Activated T-cell treated with anti-CD3 and anti-CD28 coated beads, Interleukin-2, amount 50 U/mL, for 24 hours (primary cell): ENCODE measurements at regions not wholly inside any gene's neighbourhood (a gene's known extent, or its start where the extent isn't known, plus 50 kb on each side); places are given as distances from the start of the nearest gene placed in this dataset.

ENCODE experiments used
- DNase-seq: peaks from one replicate; pipeline ENCODE4 v3.0.0-alpha.2; 2020
- H3K27ac Mint-ChIP-seq: 2 replicates; pipeline ENCODE4 v1.8.0; 2020; ENCODE audit warnings: mild to moderate bottlenecking, mixed read lengths
- H3K27me3 Mint-ChIP-seq: 2 replicates; pipeline ENCODE4 v1.8.0; 2020; ENCODE audit warnings: mixed read lengths
- H3K36me3 Mint-ChIP-seq: 2 replicates; pipeline ENCODE4 v1.8.0; 2020; ENCODE audit warnings: low read depth, mixed read lengths
- H3K4me1 Mint-ChIP-seq: 2 replicates; pipeline ENCODE4 v1.8.0; 2020; ENCODE audit warnings: low read depth, mixed read lengths
- H3K4me3 Mint-ChIP-seq: 2 replicates; pipeline ENCODE4 v1.8.0; 2020; ENCODE audit warnings: mild to moderate bottlenecking, moderate library complexity, mixed read lengths
- H3K9me3 Mint-ChIP-seq: 2 replicates; pipeline ENCODE4 v1.8.0; 2020; ENCODE audit warnings: mixed read lengths

GRCh38 chr6:14499841-14500240, 382.3 kb downstream of the CD83 start:
- DNase-seq, result no peak
- Mint-ChIP-seq H3K9me3 (peaks cover 2% of the 10 kb centered on the region), H3K36me3 (no peaks in the 10 kb centered on the region), H3K4me1 (peaks cover 5% of the 10 kb centered on the region), H3K4me3 (no peak overlapping the region), H3K27me3 (peaks cover 3% of the 10 kb centered on the region), H3K27ac (no peak overlapping the region)

- Mint-ChIP-seq H3K4me1 (peaks cover 5% of the 10 kb centered on the region), H3K27me3 (peaks cover 3% of the 10 kb centered on the region), H3K9me3 (peaks cover 2% of the 10 kb centered on the region), H3K27ac (no peak overlapping the region), H3K4me3 (no peak overlapping the region), H3K36me3 (no peaks in the 10 kb centered on the region)
- no peak for DNase-seq
Observed at GRCh38 chr6:14500809-14501208, 383.2 kb downstream of the CD83 start.

- Mint-ChIP-seq H3K27ac (no peak overlapping the region), H3K4me1 (peaks cover 7% of the 10 kb centered on the region), H3K36me3 (no peaks in the 10 kb centered on the region), H3K4me3 (no peak overlapping the region), H3K9me3 (no peaks in the 10 kb centered on the region), H3K27me3 (peaks cover 3% of the 10 kb centered on the region)
- DNase-seq, result no peak
Observed at GRCh38 chr6:14501240-14501639, 383.7 kb downstream of the CD83 start.

GRCh38 chr6:14501914-14502313, 384.3 kb downstream of the CD83 start:
- no peaks in the 10 kb centered on the region for H3K36me3 Mint-ChIP-seq
- no peak overlapping the region for H3K4me3 Mint-ChIP-seq
- no peak for DNase-seq
- peaks cover 3% of the 10 kb centered on the region for H3K27me3 Mint-ChIP-seq
- H3K4me1 Mint-ChIP-seq, result peaks cover 12% of the 10 kb centered on the region
- no peaks in the 10 kb centered on the region for H3K9me3 Mint-ChIP-seq
- H3K27ac Mint-ChIP-seq, result no peak overlapping the region

GRCh38 chr6:14502551-14502950, 385.0 kb downstream of the CD83 start:
- peaks cover 3% of the 10 kb centered on the region for H3K27me3 Mint-ChIP-seq

GRCh38 chr6:14505401-14505800, 387.8 kb downstream of the CD83 start:
- Mint-ChIP-seq H3K36me3 (no peaks in the 10 kb centered on the region), H3K4me1 (peaks cover 21% of the 10 kb centered on the region), H3K27ac (no peak overlapping the region), H3K4me3 (no peak overlapping the region), H3K27me3 (peaks cover 2% of the 10 kb centered on the region), H3K9me3 (no peaks in the 10 kb centered on the region)
- no peak for DNase-seq

More at GRCh38 chr6:14502551-14502950, 385.0 kb downstream of the CD83 start:
- Mint-ChIP-seq H3K4me3 (no peak overlapping the region), H3K27ac (no peak overlapping the region), H3K36me3 (no peaks in the 10 kb centered on the region), H3K9me3 (no peaks in the 10 kb centered on the region), H3K4me1 (peaks cover 17% of the 10 kb centered on the region)
- DNase-seq, result no peak

GRCh38 chr6:14506656-14507246, 389.2 kb downstream of the CD83 start:
- no peak overlapping the region for H3K4me3 Mint-ChIP-seq
- no peak overlapping the region for H3K27ac Mint-ChIP-seq
- H3K9me3 Mint-ChIP-seq, result no peaks in the 10 kb centered on the region

GRCh38 chr6:14509120-14509519, 391.5 kb downstream of the CD83 start:
- H3K9me3 Mint-ChIP-seq, result no peaks in the 10 kb centered on the region
- no peak overlapping the region for H3K4me3 Mint-ChIP-seq
- H3K36me3 Mint-ChIP-seq, result no peaks in the 10 kb centered on the region
- H3K27ac Mint-ChIP-seq, result no peak overlapping the region
- H3K27me3 Mint-ChIP-seq, result peaks cover 5% of the 10 kb centered on the region
- H3K4me1 Mint-ChIP-seq, result peaks cover 22% of the 10 kb centered on the region
- DNase-seq, result no peak

More at GRCh38 chr6:14506656-14507246, 389.2 kb downstream of the CD83 start:
- no peak for DNase-seq
- Mint-ChIP-seq H3K27me3 (peaks cover 5% of the 10 kb centered on the region), H3K4me1 (peaks cover 21% of the 10 kb centered on the region), H3K36me3 (no peaks in the 10 kb centered on the region)

- no peak overlapping the region for H3K4me3 Mint-ChIP-seq
- DNase-seq, result no peak
- H3K36me3 Mint-ChIP-seq, result no peaks in the 10 kb centered on the region
- peaks cover 22% of the 10 kb centered on the region for H3K4me1 Mint-ChIP-seq
- H3K27me3 Mint-ChIP-seq, result peaks cover 7% of the 10 kb centered on the region
- no peak overlapping the region for H3K27ac Mint-ChIP-seq
- H3K9me3 Mint-ChIP-seq, result no peaks in the 10 kb centered on the region
Observed at GRCh38 chr6:14510038-14510437, 392.5 kb downstream of the CD83 start.

- no peak overlapping the region for H3K27ac Mint-ChIP-seq
- peaks cover 20% of the 10 kb centered on the region for H3K4me1 Mint-ChIP-seq
- no peak overlapping the region for H3K4me3 Mint-ChIP-seq
- no peaks in the 10 kb centered on the region for H3K36me3 Mint-ChIP-seq
- no peak for DNase-seq
- no peaks in the 10 kb centered on the region for H3K9me3 Mint-ChIP-seq
- peaks cover 7% of the 10 kb centered on the region for H3K27me3 Mint-ChIP-seq
Observed at GRCh38 chr6:14511061-14511586, 393.6 kb downstream of the CD83 start.

GRCh38 chr6:14512246-14512645, 394.7 kb downstream of the CD83 start:
- Mint-ChIP-seq H3K4me1 (peaks cover 15% of the 10 kb centered on the region), H3K4me3 (no peak overlapping the region), H3K27me3 (peaks cover 7% of the 10 kb centered on the region), H3K9me3 (no peaks in the 10 kb centered on the region), H3K36me3 (no peaks in the 10 kb centered on the region), H3K27ac (no peak overlapping the region)
- no peak for DNase-seq

GRCh38 chr6:14513496-14514393, 396.2 kb downstream of the CD83 start:
- H3K4me3 Mint-ChIP-seq, result no peak overlapping the region
- no peak overlapping the region for H3K27ac Mint-ChIP-seq
- peaks cover 7% of the 10 kb centered on the region for H3K27me3 Mint-ChIP-seq
- H3K36me3 Mint-ChIP-seq, result no peaks in the 10 kb centered on the region
- H3K9me3 Mint-ChIP-seq, result no peaks in the 10 kb centered on the region
- DNase-seq, result no peak
- peaks cover 8% of the 10 kb centered on the region for H3K4me1 Mint-ChIP-seq

GRCh38 chr6:14516956-14517355, 399.4 kb downstream of the CD83 start:
- H3K4me3 Mint-ChIP-seq, result no peak overlapping the region
- H3K9me3 Mint-ChIP-seq, result no peaks in the 10 kb centered on the region
- H3K27me3 Mint-ChIP-seq, result peaks cover 2% of the 10 kb centered on the region
- peaks cover 14% of the 10 kb centered on the region for H3K4me1 Mint-ChIP-seq
- DNase-seq, result no peak
- H3K27ac Mint-ChIP-seq, result no peak overlapping the region
- no peaks in the 10 kb centered on the region for H3K36me3 Mint-ChIP-seq

- peaks cover 2% of the 10 kb centered on the region for H3K27me3 Mint-ChIP-seq
- no peaks in the 10 kb centered on the region for H3K36me3 Mint-ChIP-seq
- no peak overlapping the region for H3K4me3 Mint-ChIP-seq
- no peaks in the 10 kb centered on the region for H3K9me3 Mint-ChIP-seq
- peaks cover 14% of the 10 kb centered on the region for H3K4me1 Mint-ChIP-seq
- H3K27ac Mint-ChIP-seq, result no peak overlapping the region
- DNase-seq, result no peak
Observed at GRCh38 chr6:14517516-14518105, 400.0 kb downstream of the CD83 start.
